HepG2 (cell line): ENCODE measurements at regions not wholly inside any gene's neighbourhood (a gene's known extent, or its start where the extent isn't known, plus 50 kb on each side); places are given as distances from the start of the nearest gene placed in this dataset.

ENCODE experiments used
- ATAC-seq: fragments of 200-7000 bp; cut with Tn5 transposase; 3 replicates; pipeline ENCODE4 v1.9.1; 2020; ENCODE audit warnings: mild to moderate bottlenecking, moderate library complexity
- BruUV-seq: library from RNA; stranded (reverse); fragments of 400-500 nt; replicated peaks from 2 replicates; lab custom pipeline; 2021; lab: Mats Ljungman, UMichigan
- CTCF ChIA-PET: fragments of 300-600 bp; formaldehyde crosslinking; extraction: SDS; loops from one replicate; lab custom pipeline; 2021; ENCODE audit warnings: low total read pairs, inconsistent platforms, low intra/inter-chr PET ratio; lab: Yijun Ruan, JAX
- POLR2A ChIA-PET: fragments of 350-600 bp; sonication (Branson Sonifier 250); formaldehyde crosslinking; loops from one replicate; lab custom pipeline; 2020; ENCODE audit warnings: antibody characterized with exemption, inconsistent platforms; lab: Yijun Ruan, JAX
- DNase-seq: peaks from one replicate; pipeline ENCODE4 v3.0.0-alpha.2; 2015; ENCODE audit warnings: low spot score
- FAIRE-seq: peaks from 3 replicates; lab custom pipeline; 2011; peaks lifted over from hg19 to GRCh38; lab: Jason Lieb, UNC
- H2AFZ ChIP-seq: one replicate; pipeline ENCODE4 v1.6.1; 2011; ENCODE audit warnings: low read length, inconsistent platforms
- H3K27ac ChIP-seq: fragments of 300-600 bp; 3 replicates; pipeline ENCODE4 v1.8.0; 2011; ENCODE audit warnings: mixed run types, mild to moderate bottlenecking, mixed read lengths, low read length, inconsistent platforms; ENCODE audit not compliant: insufficient read depth; ENCODE audit errors: extremely low read length
- H3K27me3 ChIP-seq, 2 experiments: fragments of 200-600 bp in 1 of 2; 2 replicates in 1 of 2; 3 replicates in 1 of 2; pipeline versions ENCODE4 v1.6.0 to v1.8.0; 2011; ENCODE audit warnings: low read length in 2 of 2, mild to moderate bottlenecking in 2 of 2, moderate library complexity in 2 of 2, inconsistent platforms in 1 of 2; ENCODE audit not compliant: insufficient read depth in 2 of 2, control insufficient read depth in 1 of 2
- H3K36me3 ChIP-seq, 2 experiments: fragments of 200-600 bp in 1 of 2; replicated peaks in 1 of 2; 2 replicates in 1 of 2; 3 replicates in 1 of 2; pipeline versions ENCODE4 v1.5.1 to v1.8.0; 2011; ENCODE audit warnings: low read length in 2 of 2, inconsistent platforms in 1 of 2; ENCODE audit not compliant: insufficient read depth in 2 of 2, control insufficient read depth in 1 of 2
- H3K4me1 ChIP-seq: 2 replicates; pipeline ENCODE4 v1.5.1; 2012; ENCODE audit warnings: low read length, inconsistent platforms; ENCODE audit not compliant: insufficient read depth
- H3K4me2 ChIP-seq: 2 replicates; pipeline ENCODE4 v1.6.0; 2011; ENCODE audit warnings: low read depth, low read length, inconsistent platforms
- H3K4me3 ChIP-seq, 3 experiments: fragments of 200-600 bp in 1 of 3; sonication (generic), shearing (Covaris generic) in 1 of 3; replicated peaks in 1 of 3; 2 replicates each; pipeline ENCODE4 v1.5.1; 2011 to 2016; ENCODE audit warnings: low read length in 3 of 3, inconsistent platforms in 2 of 3, low read depth in 2 of 3, mild to moderate bottlenecking in 2 of 3, control low read depth in 1 of 3, mixed read lengths in 1 of 3; ENCODE audit not compliant: insufficient read depth in 1 of 3
- H3K79me2 ChIP-seq: one replicate; pipeline ENCODE4 v1.6.1; 2011; ENCODE audit warnings: low read length, inconsistent platforms; ENCODE audit not compliant: insufficient read depth
- H3K9ac ChIP-seq: 2 replicates; pipeline ENCODE4 v1.6.0; 2011; ENCODE audit warnings: mild to moderate bottlenecking, low read depth, low read length, inconsistent platforms; ENCODE audit not compliant: insufficient read depth
- H3K9me3 ChIP-seq: 2 replicates; pipeline ENCODE4 v1.5.1; 2012; ENCODE audit warnings: mild to moderate bottlenecking, low read length
- H4K20me1 ChIP-seq: 2 replicates; pipeline ENCODE4 v1.6.0; 2011; ENCODE audit warnings: inconsistent platforms, mild to moderate bottlenecking, low read length, moderate library complexity; ENCODE audit not compliant: insufficient read depth
- FOSL2 ChIP-seq: sonication (generic); formaldehyde crosslinking; IDR thresholded peaks from 2 replicates; pipeline ENCODE4 v1.4.0; 2020; ENCODE audit warnings: missing genetic modification reagents
- FOXO1 ChIP-seq: sonication (generic); formaldehyde crosslinking; IDR thresholded peaks from 2 replicates; pipeline ENCODE4 v1.4.0; 2020; ENCODE audit warnings: missing genetic modification reagents
- GABPB1 ChIP-seq: IDR thresholded peaks from 2 replicates; pipeline ENCODE4 v1.6.1; 2016; ENCODE audit warnings: mild to moderate bottlenecking, missing genetic modification reagents, moderate library complexity, missing compliant biosample characterization
- RFX5 ChIP-seq: IDR thresholded peaks from 2 replicates; pipeline ENCODE4 v1.6.1; 2011; ENCODE audit warnings: low read depth, low read length, improper control_type of control experiment
- SOX13 ChIP-seq, 3 experiments: fragments of 450-650 bp in 1 of 3; sonication (generic) in 1 of 3; formaldehyde crosslinking in 1 of 3; IDR thresholded peaks in 2 of 3; conservative IDR thresholded peaks in 1 of 3; 2 replicates each; pipeline versions ENCODE4 v1.5.0 to v1.6.1; 2016 to 2020; ENCODE audit warnings: antibody characterized with exemption in 1 of 3, mild to moderate bottlenecking in 1 of 3, missing compliant biosample characterization in 1 of 3, missing genetic modification reagents in 1 of 3, moderate library complexity in 1 of 3
- TBL1XR1 ChIP-seq: fragments of 150-350 bp; IDR thresholded peaks from 2 replicates; pipeline ENCODE4 v1.6.1; 2014; ENCODE audit warnings: borderline replicate concordance, low read length; ENCODE audit not compliant: partially characterized antibody
- TGIF2 ChIP-seq: IDR thresholded peaks from 2 replicates; pipeline ENCODE4 v1.6.1; 2016; ENCODE audit warnings: control low read depth, missing compliant biosample characterization
- ZNF10 ChIP-seq: sonication (generic); formaldehyde crosslinking; IDR thresholded peaks from 2 replicates; pipeline ENCODE4 v1.4.0; 2020; ENCODE audit warnings: mild to moderate bottlenecking, low read depth, missing genetic modification reagents, borderline replicate concordance
- ZNF3 ChIP-seq: IDR thresholded peaks from 2 replicates; pipeline ENCODE4 v1.7.0; 2017; ENCODE audit warnings: inconsistent platforms
- ZNF703 ChIP-seq: sonication (generic); formaldehyde crosslinking; IDR thresholded peaks from 2 replicates; pipeline ENCODE4 v1.5.1; 2020; ENCODE audit warnings: missing genetic modification reagents, mild to moderate bottlenecking, moderate library complexity, borderline replicate concordance
- ZSCAN9 ChIP-seq: IDR thresholded peaks from 2 replicates; pipeline ENCODE4 v1.6.1; 2016; ENCODE audit warnings: borderline replicate concordance
- WGBS: methylation state at CpG from one replicate; pipeline ENCODE4 v1.1.6; 2017; ENCODE audit warnings: low lambda C conversion rate; 5-methylcytosine and 5-hydroxymethylcytosine counted together
- in situ Hi-C: cut with HindIII; loops from 2 replicates; pipeline ENCODE4 v1.10.0; 2017; ENCODE audit warnings: low pct_unique_long_range_greater_than_20kb; ENCODE audit not compliant: extremely low pct_ligation_motif_present
- intact Hi-C: fragments of 100-400 bp; cut with micrococcal nuclease; formaldehyde crosslinking; loops from one replicate; pipeline ENCODE4 v1.10.0; 2022; ENCODE audit not compliant: unreplicated experiment
- TF ChIP-seq, protein P1 (sequence below): sonication (generic); formaldehyde crosslinking; IDR thresholded peaks from 2 replicates; pipeline ENCODE4 v1.8.0; 2022; ENCODE audit warnings: missing genetic modification reagents, mild to moderate bottlenecking, borderline replicate concordance
- TF ChIP-seq, protein P2 (sequence below): sonication (generic); formaldehyde crosslinking; IDR thresholded peaks from 2 replicates; pipeline ENCODE4 v1.5.0; 2020; ENCODE audit warnings: mild to moderate bottlenecking, missing genetic modification reagents
- TF ChIP-seq, protein P3 (sequence below): sonication (generic); formaldehyde crosslinking; IDR thresholded peaks from 2 replicates; pipeline ENCODE4 v1.4.0; 2020; ENCODE audit warnings: mild to moderate bottlenecking, missing genetic modification reagents, borderline replicate concordance
- TF ChIP-seq, protein P4 (sequence below): sonication (generic); formaldehyde crosslinking; conservative IDR thresholded peaks from 2 replicates; pipeline ENCODE4 v1.4.0; 2020; ENCODE audit warnings: missing genetic modification reagents
- TF ChIP-seq, protein P5 (sequence below): sonication (generic); formaldehyde crosslinking; IDR thresholded peaks from 2 replicates; pipeline ENCODE4 v1.4.0; 2020; ENCODE audit warnings: low read depth, mild to moderate bottlenecking, missing genetic modification reagents

DNA sequence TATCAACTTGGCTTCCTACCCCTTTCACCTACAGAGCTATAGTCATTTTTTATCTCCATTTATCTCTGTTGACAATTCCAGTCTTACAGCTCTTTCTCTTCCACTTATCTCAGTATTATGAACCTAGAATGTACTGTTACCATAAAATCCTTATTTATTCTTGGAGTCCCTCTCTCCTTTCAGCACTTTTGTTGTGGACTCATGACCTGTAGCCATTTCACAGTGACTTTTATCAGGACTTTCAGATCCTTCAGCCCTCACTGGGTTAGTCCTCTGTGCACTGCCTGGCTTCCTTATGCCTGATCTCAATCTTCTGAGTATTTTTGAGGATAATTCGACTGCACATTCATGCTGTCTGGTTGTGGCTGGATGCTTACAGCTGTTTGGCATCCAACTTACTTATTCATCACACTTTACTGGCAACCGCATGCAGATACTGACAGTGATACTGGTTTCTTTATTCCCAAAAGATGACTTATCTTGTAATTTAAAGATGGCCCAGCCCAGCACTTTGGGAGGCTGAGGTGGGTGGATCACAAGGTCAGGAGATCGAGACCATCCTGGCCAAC, 293.3 kb downstream of the MAN2A1 start:
- ATAC-seq, result no peak
- no peak for FAIRE-seq
- 82% methylated on average over 3 of the region's 3 CpGs for WGBS
- Histone ChIP-seq H4K20me1 (no peaks in the 10 kb centered on the region), H3K4me2 (no peak overlapping the region), H3K36me3 (no peaks in the 10 kb centered on the region), H3K27me3 (no peaks in the 10 kb centered on the region; a peak in 1 of 5 replicates), H3K79me2 (no peaks in the 10 kb centered on the region), H2AFZ (peak overlapping the region; percentile 44), H3K4me1 (peaks cover 29% of the 10 kb centered on the region), H3K9me3 (no peaks in the 10 kb centered on the region), H3K4me3 (no peak overlapping the region), H3K27ac (no peak overlapping the region), H3K9ac (no peak overlapping the region)
- BruUV-seq, result no TSS peak
- DNase-seq, result no peak
- CTCF ChIA-PET, result no interaction called here
- intact Hi-C loops (no loop called here), in situ Hi-C loops (no loop called here)
- POLR2A ChIA-PET, result no interaction called here
- TF ChIP-seq, protein P1, sequence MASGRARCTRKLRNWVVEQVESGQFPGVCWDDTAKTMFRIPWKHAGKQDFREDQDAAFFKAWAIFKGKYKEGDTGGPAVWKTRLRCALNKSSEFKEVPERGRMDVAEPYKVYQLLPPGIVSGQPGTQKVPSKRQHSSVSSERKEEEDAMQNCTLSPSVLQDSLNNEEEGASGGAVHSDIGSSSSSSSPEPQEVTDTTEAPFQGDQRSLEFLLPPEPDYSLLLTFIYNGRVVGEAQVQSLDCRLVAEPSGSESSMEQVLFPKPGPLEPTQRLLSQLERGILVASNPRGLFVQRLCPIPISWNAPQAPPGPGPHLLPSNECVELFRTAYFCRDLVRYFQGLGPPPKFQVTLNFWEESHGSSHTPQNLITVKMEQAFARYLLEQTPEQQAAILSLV (CRISPR knock-in tag), result no peak
- TF ChIP-seq ZNF703, result no peak
- no peak for TF ChIP-seq GABPB1
- TF ChIP-seq RFX5, result no peak
- no peak for TF ChIP-seq ZNF3 (CRISPR knock-in tag)
- TF ChIP-seq, protein P2, sequence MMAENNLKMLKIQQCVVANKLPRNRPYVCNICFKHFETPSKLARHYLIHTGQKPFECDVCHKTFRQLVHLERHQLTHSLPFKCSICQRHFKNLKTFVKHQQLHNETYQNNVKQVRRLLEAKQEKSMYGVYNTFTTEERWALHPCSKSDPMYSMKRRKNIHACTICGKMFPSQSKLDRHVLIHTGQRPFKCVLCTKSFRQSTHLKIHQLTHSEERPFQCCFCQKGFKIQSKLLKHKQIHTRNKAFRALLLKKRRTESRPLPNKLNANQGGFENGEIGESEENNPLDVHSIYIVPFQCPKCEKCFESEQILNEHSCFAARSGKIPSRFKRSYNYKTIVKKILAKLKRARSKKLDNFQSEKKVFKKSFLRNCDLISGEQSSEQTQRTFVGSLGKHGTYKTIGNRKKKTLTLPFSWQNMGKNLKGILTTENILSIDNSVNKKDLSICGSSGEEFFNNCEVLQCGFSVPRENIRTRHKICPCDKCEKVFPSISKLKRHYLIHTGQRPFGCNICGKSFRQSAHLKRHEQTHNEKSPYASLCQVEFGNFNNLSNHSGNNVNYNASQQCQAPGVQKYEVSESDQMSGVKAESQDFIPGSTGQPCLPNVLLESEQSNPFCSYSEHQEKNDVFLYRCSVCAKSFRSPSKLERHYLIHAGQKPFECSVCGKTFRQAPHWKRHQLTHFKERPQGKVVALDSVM (CRISPR knock-in tag), result no peak
- TF ChIP-seq ZNF10 (CRISPR knock-in tag), result no peak
- no peak for TF ChIP-seq FOSL2
- no peak for TF ChIP-seq TBL1XR1
- TF ChIP-seq, protein P3, sequence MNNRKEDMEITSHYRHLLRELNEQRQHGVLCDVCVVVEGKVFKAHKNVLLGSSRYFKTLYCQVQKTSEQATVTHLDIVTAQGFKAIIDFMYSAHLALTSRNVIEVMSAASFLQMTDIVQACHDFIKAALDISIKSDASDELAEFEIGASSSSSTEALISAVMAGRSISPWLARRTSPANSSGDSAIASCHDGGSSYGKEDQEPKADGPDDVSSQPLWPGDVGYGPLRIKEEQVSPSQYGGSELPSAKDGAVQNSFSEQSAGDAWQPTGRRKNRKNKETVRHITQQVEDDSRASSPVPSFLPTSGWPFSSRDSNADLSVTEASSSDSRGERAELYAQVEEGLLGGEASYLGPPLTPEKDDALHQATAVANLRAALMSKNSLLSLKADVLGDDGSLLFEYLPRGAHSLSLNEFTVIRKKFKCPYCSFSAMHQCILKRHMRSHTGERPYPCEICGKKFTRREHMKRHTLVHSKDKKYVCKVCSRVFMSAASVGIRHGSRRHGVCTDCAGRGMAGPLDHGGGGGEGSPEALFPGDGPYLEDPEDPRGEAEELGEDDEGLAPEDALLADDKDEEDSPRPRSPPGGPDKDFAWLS (CRISPR knock-in tag), result no peak
- TF ChIP-seq SOX13 (IDR thresholded peaks at IDR 0.05), result no peak
- TF ChIP-seq SOX13 (CRISPR knock-in tag; conservative IDR thresholded peaks at IDR 0.05 in 1 of 2, IDR thresholded peaks at IDR 0.05 in 1 of 2), result no peak
- no peak for TF ChIP-seq FOXO1
- TF ChIP-seq TGIF2 (CRISPR knock-in tag), result no peak
- TF ChIP-seq, protein P4, sequence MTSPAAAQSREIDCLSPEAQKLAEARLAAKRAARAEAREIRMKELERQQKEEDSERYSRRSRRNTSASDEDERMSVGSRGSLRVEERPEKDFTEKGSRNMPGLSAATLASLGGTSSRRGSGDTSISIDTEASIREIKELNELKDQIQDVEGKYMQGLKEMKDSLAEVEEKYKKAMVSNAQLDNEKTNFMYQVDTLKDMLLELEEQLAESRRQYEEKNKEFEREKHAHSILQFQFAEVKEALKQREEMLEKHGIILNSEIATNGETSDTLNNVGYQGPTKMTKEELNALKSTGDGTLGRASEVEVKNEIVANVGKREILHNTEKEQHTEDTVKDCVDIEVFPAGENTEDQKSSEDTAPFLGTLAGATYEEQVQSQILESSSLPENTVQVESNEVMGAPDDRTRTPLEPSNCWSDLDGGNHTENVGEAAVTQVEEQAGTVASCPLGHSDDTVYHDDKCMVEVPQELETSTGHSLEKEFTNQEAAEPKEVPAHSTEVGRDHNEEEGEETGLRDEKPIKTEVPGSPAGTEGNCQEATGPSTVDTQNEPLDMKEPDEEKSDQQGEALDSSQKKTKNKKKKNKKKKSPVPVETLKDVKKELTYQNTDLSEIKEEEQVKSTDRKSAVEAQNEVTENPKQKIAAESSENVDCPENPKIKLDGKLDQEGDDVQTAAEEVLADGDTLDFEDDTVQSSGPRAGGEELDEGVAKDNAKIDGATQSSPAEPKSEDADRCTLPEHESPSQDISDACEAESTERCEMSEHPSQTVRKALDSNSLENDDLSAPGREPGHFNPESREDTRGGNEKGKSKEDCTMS (CRISPR knock-in tag), result no peak
- no peak for TF ChIP-seq ZSCAN9 (CRISPR knock-in tag)
- TF ChIP-seq, protein P5, sequence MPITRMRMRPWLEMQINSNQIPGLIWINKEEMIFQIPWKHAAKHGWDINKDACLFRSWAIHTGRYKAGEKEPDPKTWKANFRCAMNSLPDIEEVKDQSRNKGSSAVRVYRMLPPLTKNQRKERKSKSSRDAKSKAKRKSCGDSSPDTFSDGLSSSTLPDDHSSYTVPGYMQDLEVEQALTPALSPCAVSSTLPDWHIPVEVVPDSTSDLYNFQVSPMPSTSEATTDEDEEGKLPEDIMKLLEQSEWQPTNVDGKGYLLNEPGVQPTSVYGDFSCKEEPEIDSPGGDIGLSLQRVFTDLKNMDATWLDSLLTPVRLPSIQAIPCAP (CRISPR knock-in tag), result no peak
